ENCODE measurements at regions not wholly inside any gene's neighbourhood (a gene's known extent, or its start where the extent isn't known, plus 50 kb on each side); places are given as distances from the start of the nearest gene placed in this dataset.
A peak's percentile ranks its signal among the peaks of the same experiment; 100 is the strongest.

GRCh38 chr9:88326936-88327335 is 61.3 kb upstream of the SPIN1 start:
- DNase-seq, result no peak

- DNase-seq, result no peak
Measured at GRCh38 chr9:88326015-88326414, 62.2 kb upstream of the SPIN1 start.

- DNase-seq, result peak; percentile 87
Measured at GRCh38 chr9:88322906-88323566, 65.2 kb upstream of the SPIN1 start.

GRCh38 chr9:88321764-88322163 is 66.5 kb upstream of the SPIN1 start:
- DNase-seq, result no peak

- no peak for DNase-seq
Measured at GRCh38 chr9:88320748-88321415, 67.4 kb upstream of the SPIN1 start.

- DNase-seq, result no peak
Measured at GRCh38 chr9:88319936-88320747, 68.1 kb upstream of the SPIN1 start.

- no peak for DNase-seq
Measured at GRCh38 chr9:88313364-88314220, 74.7 kb upstream of the SPIN1 start.

- no peak for DNase-seq
Measured at GRCh38 chr9:88312517-88313103, 75.6 kb upstream of the SPIN1 start.

- peak; percentile 32 for DNase-seq
Measured at GRCh38 chr9:88312045-88312444, 76.2 kb upstream of the SPIN1 start.

GRCh38 chr9:88310310-88310980 is 77.8 kb upstream of the SPIN1 start:
- no peak for DNase-seq

GRCh38 chr9:88308831-88309560 is 79.2 kb upstream of the SPIN1 start:
- no peak for DNase-seq

- no peak for DNase-seq
Measured at GRCh38 chr9:88307136-88307535, 81.1 kb upstream of the SPIN1 start.

GRCh38 chr9:88303721-88304451 is 84.4 kb upstream of the SPIN1 start:
- DNase-seq, result peak; percentile 86

GRCh38 chr9:88302579-88303324 is 85.5 kb upstream of the SPIN1 start:
- DNase-seq, result no peak

- DNase-seq, result no peak
Measured at GRCh38 chr9:88300556-88300955, 87.7 kb upstream of the SPIN1 start.

- DNase-seq, result no peak
Measured at GRCh38 chr9:88291856-88292255, 96.4 kb upstream of the SPIN1 start.

GRCh38 chr9:88291056-88291455 is 97.2 kb upstream of the SPIN1 start:
- DNase-seq, result no peak

- no peak for DNase-seq
Measured at GRCh38 chr9:88289532-88289931, 98.7 kb upstream of the SPIN1 start.

- DNase-seq, result no peak
Measured at GRCh38 chr9:88287972-88288371, 100.3 kb upstream of the SPIN1 start.

Measured in activated CD4-positive, alpha-beta T cell treated with anti-CD3 and anti-CD28 coated beads, Interleukin-2, Interleukin-6, amounts not matched to agents 100 ng/mL and 50 ng/mL, durations not matched to agents 16 hours and 8 hours (primary cell).